SK-N-SH treated with all-trans-retinoic acid at 6 μM for 48 hours (cell line): ENCODE measurements at regions not wholly inside any gene's neighbourhood (a gene's known extent, or its start where the extent isn't known, plus 50 kb on each side); places are given as distances from the start of the nearest gene placed in this dataset.

Source experiments
- ATAC-seq: fragments of 200-7000 bp; cut with Tn5 transposase; 3 replicates; pipeline ENCODE4 v1.9.1; 2020; ENCODE audit warnings: mild to moderate bottlenecking, moderate library complexity
- ARNTL ChIP-seq: fragments of 450-650 bp; formaldehyde crosslinking; IDR thresholded peaks from 2 replicates; pipeline ENCODE4 v1.5.0; 2020; ENCODE audit warnings: low read depth, mild to moderate bottlenecking, moderate library complexity, borderline replicate concordance
- CSDC2 ChIP-seq: fragments of 250-450 bp; sonication (Bioruptor Pico); IDR thresholded peaks from 2 replicates; pipeline ENCODE4 v1.5.0; 2020; ENCODE audit warnings: mild to moderate bottlenecking, moderate library complexity
- ESRRG ChIP-seq: fragments of 250-450 bp; sonication (Bioruptor Pico); IDR thresholded peaks from 2 replicates; pipeline ENCODE4 v1.6.1; 2021; ENCODE audit warnings: mild to moderate bottlenecking
- ISL1 ChIP-seq: fragments of 250-450 bp; sonication (Bioruptor Pico); IDR thresholded peaks from 2 replicates; pipeline ENCODE4 v2.1.2; 2022; ENCODE audit warnings: mild to moderate bottlenecking, moderate library complexity
- PPARA ChIP-seq: fragments of 250-450 bp; sonication (Bioruptor Pico); IDR thresholded peaks from 2 replicates; pipeline ENCODE4 v1.5.0; 2020; ENCODE audit warnings: mild to moderate bottlenecking, borderline replicate concordance
- RARB ChIP-seq: fragments of 250-450 bp; sonication (Bioruptor Pico); IDR thresholded peaks from 2 replicates; pipeline ENCODE4 v1.8.0; 2021; ENCODE audit warnings: mild to moderate bottlenecking, moderate library complexity
- SNAI2 ChIP-seq: fragments of 250-450 bp; sonication (Bioruptor Pico); IDR thresholded peaks from 2 replicates; pipeline ENCODE4 v1.5.0; 2020; ENCODE audit warnings: mild to moderate bottlenecking, moderate library complexity
- TCF4 ChIP-seq: fragments of 250-450 bp; sonication (Bioruptor Pico); IDR thresholded peaks from 2 replicates; pipeline ENCODE4 v1.8.0; 2021; ENCODE audit warnings: mild to moderate bottlenecking, moderate library complexity, borderline replicate concordance
- TOX ChIP-seq: fragments of 250-450 bp; sonication (Bioruptor Pico); IDR thresholded peaks from 2 replicates; pipeline ENCODE4 v1.8.0; 2021; ENCODE audit warnings: mild to moderate bottlenecking, moderate library complexity, borderline replicate concordance
- ZC3H10 ChIP-seq: fragments of 250-450 bp; sonication (Bioruptor Pico); IDR thresholded peaks from 2 replicates; pipeline ENCODE4 v1.5.1; 2021; ENCODE audit warnings: mild to moderate bottlenecking, moderate library complexity
- ZFP3 ChIP-seq: fragments of 250-450 bp; sonication (Bioruptor Pico); IDR thresholded peaks from 2 replicates; pipeline ENCODE4 v1.5.0; 2020; ENCODE audit warnings: mild to moderate bottlenecking, moderate library complexity
- ZFP30 ChIP-seq: fragments of 450-650 bp; formaldehyde crosslinking; IDR thresholded peaks from 2 replicates; pipeline ENCODE4 v1.5.0; 2022; ENCODE audit warnings: mild to moderate bottlenecking, moderate library complexity
- ZNF565 ChIP-seq: fragments of 450-650 bp; formaldehyde crosslinking; conservative IDR thresholded peaks from 2 replicates; pipeline ENCODE4 v1.5.0; 2020; ENCODE audit warnings: low read depth, mild to moderate bottlenecking, moderate library complexity
- ZNF70 ChIP-seq: fragments of 450-650 bp; formaldehyde crosslinking; IDR thresholded peaks from 2 replicates; pipeline ENCODE4 v1.5.0; 2020; ENCODE audit warnings: mild to moderate bottlenecking, moderate library complexity
- ZNF8 ChIP-seq: fragments of 450-650 bp; formaldehyde crosslinking; IDR thresholded peaks from 2 replicates; pipeline ENCODE4 v1.5.0; 2020; ENCODE audit warnings: mild to moderate bottlenecking, moderate library complexity
- TF ChIP-seq, protein P1 (sequence below): fragments of 250-450 bp; sonication (Bioruptor Pico); IDR thresholded peaks from 2 replicates; pipeline ENCODE4 v1.8.0; 2021; ENCODE audit warnings: low read depth, mild to moderate bottlenecking, moderate library complexity, borderline replicate concordance
- TF ChIP-seq, protein P2 (sequence below): fragments of 250-450 bp; sonication (Bioruptor Pico); IDR thresholded peaks from 2 replicates; pipeline ENCODE4 v1.5.1; 2021; ENCODE audit warnings: mild to moderate bottlenecking, moderate library complexity
- TF ChIP-seq, protein P3 (sequence below): fragments of 250-450 bp; sonication (Bioruptor Pico); IDR thresholded peaks from 2 replicates; pipeline ENCODE4 v1.8.0; 2020; ENCODE audit warnings: mild to moderate bottlenecking, moderate library complexity, borderline replicate concordance
- TF ChIP-seq, protein P4 (sequence below): fragments of 250-450 bp; sonication (Bioruptor Pico); IDR thresholded peaks from 2 replicates; pipeline ENCODE4 v1.5.0; 2020; ENCODE audit warnings: mild to moderate bottlenecking, moderate library complexity

DNA sequence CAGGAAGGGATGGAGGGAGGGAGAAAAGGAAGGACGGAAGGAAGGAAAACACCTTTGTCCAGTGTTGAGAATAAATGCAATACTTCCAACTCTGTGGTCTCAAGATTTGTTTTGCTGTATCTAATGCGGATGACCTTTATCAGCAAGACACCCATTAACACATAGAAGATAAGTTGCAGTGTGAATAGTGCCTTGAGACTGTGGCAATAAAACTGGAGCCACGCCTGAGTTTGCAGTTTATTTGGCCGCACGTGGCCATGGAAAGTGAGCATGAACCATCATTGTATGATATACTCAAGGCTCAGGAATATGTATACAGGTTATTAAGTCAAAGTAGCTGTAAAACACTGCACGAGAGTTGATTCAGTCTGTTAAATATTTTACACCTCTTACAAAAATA, 113.6 kb upstream of the EEA1 start:
- ATAC-seq = no peak
- TF ChIP-seq CSDC2 (CRISPR knock-in tag) = no peak
- TF ChIP-seq TOX (CRISPR knock-in tag) = no peak

DNA sequence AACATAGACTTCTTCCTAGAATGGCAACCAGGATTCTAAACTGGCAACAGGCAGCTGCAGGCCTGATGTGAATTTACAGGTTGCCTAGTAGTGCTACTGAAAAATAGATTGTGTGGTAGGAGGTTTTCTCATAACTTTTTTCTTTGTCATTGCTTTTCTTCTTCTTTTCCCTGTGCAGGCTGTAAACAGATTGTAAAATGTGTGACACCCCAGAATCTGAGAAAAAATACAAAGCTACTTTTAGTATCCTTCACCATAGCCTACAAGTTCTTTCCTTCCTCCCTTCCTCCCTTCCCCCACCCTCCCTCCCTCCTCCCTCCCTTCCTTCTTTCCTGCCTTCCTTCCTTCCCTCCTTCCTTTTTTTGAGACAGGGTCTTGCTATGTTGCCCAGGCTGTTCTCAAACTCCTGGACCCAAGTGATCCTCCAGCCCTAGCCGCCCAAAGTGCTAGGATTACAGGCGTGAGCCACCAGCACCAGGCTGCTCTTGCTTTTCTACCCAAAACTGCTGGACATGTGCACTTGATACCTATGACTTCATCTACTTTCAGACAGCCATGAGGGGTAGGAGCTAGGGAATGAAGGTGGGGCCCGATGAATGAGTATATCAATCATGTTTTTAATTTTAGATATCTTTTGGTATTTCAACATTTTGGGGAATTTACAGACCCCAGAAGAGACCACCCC, 114.2 kb upstream of the EEA1 start:
- no peak for ATAC-seq
- TF ChIP-seq ZNF70 (CRISPR knock-in tag) (no peak), TOX (CRISPR knock-in tag) (no peak), ARNTL (CRISPR knock-in tag) (no peak)
- TF ChIP-seq, protein P1, sequence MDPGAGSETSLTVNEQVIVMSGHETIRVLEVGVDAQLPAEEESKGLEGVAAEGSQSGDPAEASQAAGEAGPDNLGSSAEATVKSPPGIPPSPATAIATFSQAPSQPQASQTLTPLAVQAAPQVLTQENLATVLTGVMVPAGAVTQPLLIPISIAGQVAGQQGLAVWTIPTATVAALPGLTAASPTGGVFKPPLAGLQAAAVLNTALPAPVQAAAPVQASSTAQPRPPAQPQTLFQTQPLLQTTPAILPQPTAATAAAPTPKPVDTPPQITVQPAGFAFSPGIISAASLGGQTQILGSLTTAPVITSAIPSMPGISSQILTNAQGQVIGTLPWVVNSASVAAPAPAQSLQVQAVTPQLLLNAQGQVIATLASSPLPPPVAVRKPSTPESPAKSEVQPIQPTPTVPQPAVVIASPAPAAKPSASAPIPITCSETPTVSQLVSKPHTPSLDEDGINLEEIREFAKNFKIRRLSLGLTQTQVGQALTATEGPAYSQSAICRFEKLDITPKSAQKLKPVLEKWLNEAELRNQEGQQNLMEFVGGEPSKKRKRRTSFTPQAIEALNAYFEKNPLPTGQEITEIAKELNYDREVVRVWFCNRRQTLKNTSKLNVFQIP (CRISPR knock-in tag) = no peak

DNA sequence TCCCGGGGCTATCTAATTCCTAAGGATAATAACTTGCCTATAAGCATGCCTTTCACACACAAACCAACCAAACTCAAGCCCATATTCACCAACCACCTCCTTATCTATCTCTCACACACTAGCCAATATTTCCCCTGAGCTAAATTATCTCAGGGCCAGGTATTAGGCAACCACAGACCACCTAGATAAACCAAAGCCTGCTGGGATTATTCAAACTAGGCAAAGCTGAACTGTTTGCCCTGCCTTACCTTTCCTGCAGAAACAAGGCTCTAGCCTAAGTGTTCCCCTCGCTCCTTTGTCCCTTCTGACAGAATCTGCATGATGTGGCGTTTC, 114.7 kb upstream of the EEA1 start:
- no peak for TF ChIP-seq ARNTL (CRISPR knock-in tag)
- no peak for TF ChIP-seq SNAI2 (CRISPR knock-in tag)
- TF ChIP-seq, protein P2, sequence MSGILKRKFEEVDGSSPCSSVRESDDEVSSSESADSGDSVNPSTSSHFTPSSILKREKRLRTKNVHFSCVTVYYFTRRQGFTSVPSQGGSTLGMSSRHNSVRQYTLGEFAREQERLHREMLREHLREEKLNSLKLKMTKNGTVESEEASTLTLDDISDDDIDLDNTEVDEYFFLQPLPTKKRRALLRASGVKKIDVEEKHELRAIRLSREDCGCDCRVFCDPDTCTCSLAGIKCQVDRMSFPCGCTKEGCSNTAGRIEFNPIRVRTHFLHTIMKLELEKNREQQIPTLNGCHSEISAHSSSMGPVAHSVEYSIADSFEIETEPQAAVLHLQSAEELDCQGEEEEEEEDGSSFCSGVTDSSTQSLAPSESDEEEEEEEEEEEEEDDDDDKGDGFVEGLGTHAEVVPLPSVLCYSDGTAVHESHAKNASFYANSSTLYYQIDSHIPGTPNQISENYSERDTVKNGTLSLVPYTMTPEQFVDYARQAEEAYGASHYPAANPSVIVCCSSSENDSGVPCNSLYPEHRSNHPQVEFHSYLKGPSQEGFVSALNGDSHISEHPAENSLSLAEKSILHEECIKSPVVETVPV (CRISPR knock-in tag) = no peak
- TF ChIP-seq ISL1 = no peak
- no peak for TF ChIP-seq PPARA
- no peak for TF ChIP-seq TOX (CRISPR knock-in tag)
- TF ChIP-seq, protein P1 (CRISPR knock-in tag) = no peak
- no peak for TF ChIP-seq RARB (CRISPR knock-in tag)
- ATAC-seq = no peak

DNA sequence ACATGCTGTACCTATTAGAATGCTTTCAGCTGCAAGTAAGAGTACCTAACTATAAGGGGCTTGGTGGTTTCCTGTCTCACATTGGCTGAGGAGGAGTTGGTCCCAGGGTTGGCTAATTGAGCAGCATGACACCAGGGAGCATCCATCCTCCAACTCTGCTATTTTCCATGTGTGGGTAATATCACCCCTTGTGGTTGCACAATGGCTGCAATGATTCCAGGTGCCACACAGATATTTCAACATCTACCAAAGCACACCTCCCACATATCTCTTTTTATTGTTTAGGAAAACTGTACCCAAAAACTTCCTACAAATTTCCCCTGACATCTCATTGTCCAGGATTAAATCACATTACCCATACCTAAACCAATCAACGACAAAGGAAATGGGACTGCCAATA, 118.0 kb upstream of the EEA1 start:
- ATAC-seq = no peak
- TF ChIP-seq ISL1 (no peak), ZC3H10 (no peak), ZNF565 (CRISPR knock-in tag) (no peak), ZFP30 (no peak), ZNF70 (CRISPR knock-in tag) (no peak), ZFP3 (CRISPR knock-in tag) (no peak), TCF4 (CRISPR knock-in tag) (no peak), CSDC2 (CRISPR knock-in tag) (no peak), ESRRG (CRISPR knock-in tag) (no peak), ZNF8 (CRISPR knock-in tag) (no peak)
- TF ChIP-seq, protein P3, sequence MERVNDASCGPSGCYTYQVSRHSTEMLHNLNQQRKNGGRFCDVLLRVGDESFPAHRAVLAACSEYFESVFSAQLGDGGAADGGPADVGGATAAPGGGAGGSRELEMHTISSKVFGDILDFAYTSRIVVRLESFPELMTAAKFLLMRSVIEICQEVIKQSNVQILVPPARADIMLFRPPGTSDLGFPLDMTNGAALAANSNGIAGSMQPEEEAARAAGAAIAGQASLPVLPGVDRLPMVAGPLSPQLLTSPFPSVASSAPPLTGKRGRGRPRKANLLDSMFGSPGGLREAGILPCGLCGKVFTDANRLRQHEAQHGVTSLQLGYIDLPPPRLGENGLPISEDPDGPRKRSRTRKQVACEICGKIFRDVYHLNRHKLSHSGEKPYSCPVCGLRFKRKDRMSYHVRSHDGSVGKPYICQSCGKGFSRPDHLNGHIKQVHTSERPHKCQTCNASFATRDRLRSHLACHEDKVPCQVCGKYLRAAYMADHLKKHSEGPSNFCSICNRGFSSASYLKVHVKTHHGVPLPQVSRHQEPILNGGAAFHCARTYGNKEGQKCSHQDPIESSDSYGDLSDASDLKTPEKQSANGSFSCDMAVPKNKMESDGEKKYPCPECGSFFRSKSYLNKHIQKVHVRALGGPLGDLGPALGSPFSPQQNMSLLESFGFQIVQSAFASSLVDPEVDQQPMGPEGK (CRISPR knock-in tag) = no peak
- TF ChIP-seq, protein P4, sequence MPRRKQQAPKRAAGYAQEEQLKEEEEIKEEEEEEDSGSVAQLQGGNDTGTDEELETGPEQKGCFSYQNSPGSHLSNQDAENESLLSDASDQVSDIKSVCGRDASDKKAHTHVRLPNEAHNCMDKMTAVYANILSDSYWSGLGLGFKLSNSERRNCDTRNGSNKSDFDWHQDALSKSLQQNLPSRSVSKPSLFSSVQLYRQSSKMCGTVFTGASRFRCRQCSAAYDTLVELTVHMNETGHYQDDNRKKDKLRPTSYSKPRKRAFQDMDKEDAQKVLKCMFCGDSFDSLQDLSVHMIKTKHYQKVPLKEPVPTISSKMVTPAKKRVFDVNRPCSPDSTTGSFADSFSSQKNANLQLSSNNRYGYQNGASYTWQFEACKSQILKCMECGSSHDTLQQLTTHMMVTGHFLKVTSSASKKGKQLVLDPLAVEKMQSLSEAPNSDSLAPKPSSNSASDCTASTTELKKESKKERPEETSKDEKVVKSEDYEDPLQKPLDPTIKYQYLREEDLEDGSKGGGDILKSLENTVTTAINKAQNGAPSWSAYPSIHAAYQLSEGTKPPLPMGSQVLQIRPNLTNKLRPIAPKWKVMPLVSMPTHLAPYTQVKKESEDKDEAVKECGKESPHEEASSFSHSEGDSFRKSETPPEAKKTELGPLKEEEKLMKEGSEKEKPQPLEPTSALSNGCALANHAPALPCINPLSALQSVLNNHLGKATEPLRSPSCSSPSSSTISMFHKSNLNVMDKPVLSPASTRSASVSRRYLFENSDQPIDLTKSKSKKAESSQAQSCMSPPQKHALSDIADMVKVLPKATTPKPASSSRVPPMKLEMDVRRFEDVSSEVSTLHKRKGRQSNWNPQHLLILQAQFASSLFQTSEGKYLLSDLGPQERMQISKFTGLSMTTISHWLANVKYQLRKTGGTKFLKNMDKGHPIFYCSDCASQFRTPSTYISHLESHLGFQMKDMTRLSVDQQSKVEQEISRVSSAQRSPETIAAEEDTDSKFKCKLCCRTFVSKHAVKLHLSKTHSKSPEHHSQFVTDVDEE (CRISPR knock-in tag) = no peak
